DND-41 (cell line): ENCODE measurements at regions not wholly inside any gene's neighbourhood (a gene's known extent, or its start where the extent isn't known, plus 50 kb on each side); places are given as distances from the start of the nearest gene placed in this dataset.

Experiments used
- EZH2 ChIP-seq: IDR thresholded peaks from 3 replicates; pipeline ENCODE4 v1.6.1; 2012; ENCODE audit warnings: borderline replicate concordance, low read depth, mild to moderate bottlenecking, moderate library complexity, low read length, inconsistent platforms; ENCODE audit not compliant: severe bottlenecking
- TF ChIP-seq, protein P1 (sequence below): IDR thresholded peaks from 2 replicates; pipeline ENCODE4 v1.5.1; 2012; ENCODE audit warnings: borderline replicate concordance, low read length, moderate library complexity, mild to moderate bottlenecking; ENCODE audit not compliant: poor library complexity, severe bottlenecking; ENCODE audit errors: extremely low read depth

DNA sequence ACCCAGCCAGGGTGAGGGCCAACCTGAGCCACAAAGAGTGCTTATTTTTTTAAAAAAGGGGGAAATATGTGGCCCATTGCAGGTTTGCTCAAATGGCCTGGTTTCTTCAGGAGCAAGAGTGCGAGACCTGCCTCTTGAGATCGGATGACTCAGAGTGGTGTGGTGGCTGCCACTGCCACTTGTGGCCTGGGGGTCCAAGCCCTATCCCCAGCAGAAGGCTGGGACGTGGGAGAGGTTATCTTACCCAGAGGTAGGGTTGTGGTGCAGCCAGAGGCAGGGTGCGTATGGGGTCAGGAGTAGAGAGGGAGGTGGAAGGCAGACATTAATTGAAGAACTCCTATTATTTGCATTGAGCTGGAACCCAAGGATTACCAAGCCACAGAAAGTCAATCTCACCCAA is 83.2 kb upstream of the SMAD3 start:
- TF ChIP-seq EZH2 = no peak
- TF ChIP-seq, protein P1, sequence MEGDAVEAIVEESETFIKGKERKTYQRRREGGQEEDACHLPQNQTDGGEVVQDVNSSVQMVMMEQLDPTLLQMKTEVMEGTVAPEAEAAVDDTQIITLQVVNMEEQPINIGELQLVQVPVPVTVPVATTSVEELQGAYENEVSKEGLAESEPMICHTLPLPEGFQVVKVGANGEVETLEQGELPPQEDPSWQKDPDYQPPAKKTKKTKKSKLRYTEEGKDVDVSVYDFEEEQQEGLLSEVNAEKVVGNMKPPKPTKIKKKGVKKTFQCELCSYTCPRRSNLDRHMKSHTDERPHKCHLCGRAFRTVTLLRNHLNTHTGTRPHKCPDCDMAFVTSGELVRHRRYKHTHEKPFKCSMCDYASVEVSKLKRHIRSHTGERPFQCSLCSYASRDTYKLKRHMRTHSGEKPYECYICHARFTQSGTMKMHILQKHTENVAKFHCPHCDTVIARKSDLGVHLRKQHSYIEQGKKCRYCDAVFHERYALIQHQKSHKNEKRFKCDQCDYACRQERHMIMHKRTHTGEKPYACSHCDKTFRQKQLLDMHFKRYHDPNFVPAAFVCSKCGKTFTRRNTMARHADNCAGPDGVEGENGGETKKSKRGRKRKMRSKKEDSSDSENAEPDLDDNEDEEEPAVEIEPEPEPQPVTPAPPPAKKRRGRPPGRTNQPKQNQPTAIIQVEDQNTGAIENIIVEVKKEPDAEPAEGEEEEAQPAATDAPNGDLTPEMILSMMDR = no peak
